ENCODE measurements at regions not wholly inside any gene's neighbourhood (a gene's known extent, or its start where the extent isn't known, plus 50 kb on each side); places are given as distances from the start of the nearest gene placed in this dataset.
"Not testable (repeated sequence)": the region's sequence is repeated elsewhere in the genome, so short reads cannot be mapped to it uniquely, and the experiment has no call there.

- DNase-seq, result no peak
These were observed 192.8 kb upstream of the PHACTR1 start for GRCh38 chr6:12523726-12524125.

GRCh38 chr6:12525276-12525675, 191.3 kb upstream of the PHACTR1 start:
- no peak for DNase-seq

- no peak for DNase-seq
These were observed 189.2 kb upstream of the PHACTR1 start for GRCh38 chr6:12527339-12527738.

GRCh38 chr6:12528136-12528535, 188.4 kb upstream of the PHACTR1 start:
- DNase-seq, result no peak

GRCh38 chr6:12528581-12529363, 187.8 kb upstream of the PHACTR1 start:
- DNase-seq, result no peak

- DNase-seq, result no peak
These were observed 187.1 kb upstream of the PHACTR1 start for GRCh38 chr6:12529364-12530019.

GRCh38 chr6:12530345-12530744, 186.2 kb upstream of the PHACTR1 start:
- no peak for DNase-seq

- DNase-seq, result no peak
These were observed 183.0 kb upstream of the PHACTR1 start for GRCh38 chr6:12533586-12533985.

GRCh38 chr6:12534069-12534853, 182.3 kb upstream of the PHACTR1 start:
- no peak for DNase-seq

GRCh38 chr6:12535586-12536314, 180.8 kb upstream of the PHACTR1 start:
- no peak for DNase-seq

GRCh38 chr6:12536416-12536815, 180.2 kb upstream of the PHACTR1 start:
- no peak for DNase-seq

GRCh38 chr6:12537389-12537788, 179.2 kb upstream of the PHACTR1 start:
- DNase-seq, result no peak

- DNase-seq, result no peak
These were observed 177.6 kb upstream of the PHACTR1 start for GRCh38 chr6:12538881-12539357.

GRCh38 chr6:12542319-12543115, 174.1 kb upstream of the PHACTR1 start:
- not testable (repeated sequence) for DNase-seq

GRCh38 chr6:12543953-12544352, 172.6 kb upstream of the PHACTR1 start:
- no peak for DNase-seq

- DNase-seq, result no peak
These were observed 171.6 kb upstream of the PHACTR1 start for GRCh38 chr6:12544821-12545565.

- DNase-seq, result no peak
These were observed 170.8 kb upstream of the PHACTR1 start for GRCh38 chr6:12545619-12546409.

GRCh38 chr6:12546410-12547002, 170.1 kb upstream of the PHACTR1 start:
- no peak for DNase-seq

- DNase-seq, result no peak
These were observed 168.0 kb upstream of the PHACTR1 start for GRCh38 chr6:12548526-12548925.

All from occipital lobe (tissue), 1 donor.